K562 (cell line): ENCODE measurements at regions not wholly inside any gene's neighbourhood (a gene's known extent, or its start where the extent isn't known, plus 50 kb on each side); places are given as distances from the start of the nearest gene placed in this dataset.

Experiments
- ATAC-seq: fragments of 200-7000 bp; cut with Tn5 transposase; 3 replicates; pipeline ENCODE4 v1.9.1; 2020; ENCODE audit warnings: moderate library complexity
- BruUV-seq: library from RNA; stranded (reverse); fragments of 400-500 nt; replicated peaks from 2 replicates; lab custom pipeline; 2021; lab: Mats Ljungman, UMichigan
- CTCF ChIA-PET: fragments of 300-600 bp; formaldehyde crosslinking; extraction: SDS; loops from one replicate; lab custom pipeline; 2021; ENCODE audit warnings: low intra/inter-chr PET ratio; lab: Yijun Ruan, JAX
- POLR2A ChIA-PET: fragments of 300-600, 350-650 bp; sonication (Branson Sonifier 250); formaldehyde crosslinking; extraction: SDS; loops from one replicate; lab custom pipeline; 2021; ENCODE audit warnings: antibody characterized with exemption, inconsistent platforms; lab: Yijun Ruan, JAX
- DNase-seq, 4 experiments: peaks; one replicate each; pipeline versions ENCODE4 v3.0.0 to v3.0.0-alpha.2; 2011 to 2018; ENCODE audit warnings: low spot score in 3 of 4, mixed read lengths in 3 of 4; ENCODE audit errors: extremely low read depth in 1 of 4
- FAIRE-seq: peaks from 2 replicates; lab custom pipeline; 2011; peaks lifted over from hg19 to GRCh38; lab: Jason Lieb, UNC
- H2AFZ ChIP-seq: 2 replicates; pipeline ENCODE4 v1.6.0; 2011; ENCODE audit warnings: low read depth, low read length, control low read depth, inconsistent platforms
- H3K27ac ChIP-seq: fragments of 200-600 bp; 3 replicates; pipeline ENCODE4 v1.8.0; 2011; ENCODE audit warnings: low read depth, mild to moderate bottlenecking, control low read depth, inconsistent platforms, low read length, moderate library complexity, mixed read lengths; ENCODE audit errors: extremely low read depth
- H3K27me3 ChIP-seq, 2 experiments: fragments of 300-600 bp in 1 of 2; 2 replicates in 1 of 2; 3 replicates in 1 of 2; pipeline versions ENCODE4 v1.6.0 to v1.8.0; 2011; ENCODE audit warnings: inconsistent platforms in 2 of 2, low read length in 2 of 2, mild to moderate bottlenecking in 1 of 2, mixed read lengths in 1 of 2, moderate library complexity in 1 of 2; ENCODE audit not compliant: control insufficient read depth in 2 of 2, insufficient read depth in 2 of 2
- H3K36me3 ChIP-seq: fragments of 300-600 bp; 3 replicates; pipeline ENCODE4 v1.8.0; 2011; ENCODE audit warnings: mild to moderate bottlenecking, low read length, inconsistent platforms; ENCODE audit not compliant: control insufficient read depth, insufficient read depth
- H3K4me1 ChIP-seq, 2 experiments: fragments of 200-600 bp in 1 of 2; replicated peaks in 1 of 2; 2 replicates in 1 of 2; 3 replicates in 1 of 2; pipeline versions ENCODE4 v1.5.1 to v1.8.0; 2011; ENCODE audit warnings: inconsistent platforms in 2 of 2, low read length in 2 of 2, mild to moderate bottlenecking in 1 of 2, mixed read lengths in 1 of 2, moderate library complexity in 1 of 2; ENCODE audit not compliant: control insufficient read depth in 2 of 2, insufficient read depth in 2 of 2
- H3K4me2 ChIP-seq: 2 replicates; pipeline ENCODE4 v1.6.1; 2011; ENCODE audit warnings: low read length, control low read depth, inconsistent platforms, mixed read lengths; ENCODE audit not compliant: insufficient read depth
- H3K4me3 ChIP-seq: fragments of 200-600 bp; sonication (generic), shearing (Covaris generic); 2 replicates; pipeline ENCODE4 v1.5.1; 2016; ENCODE audit warnings: control low read depth, inconsistent platforms
- H3K79me2 ChIP-seq: fragments of 200-600 bp; 3 replicates; pipeline ENCODE4 v1.8.0; 2011; ENCODE audit warnings: low read length, inconsistent platforms; ENCODE audit not compliant: control insufficient read depth, insufficient read depth
- H3K9ac ChIP-seq, 2 experiments: 2 replicates each; pipeline versions ENCODE4 v1.6.0 to v1.6.1; 2011; ENCODE audit warnings: low read depth in 2 of 2, low read length in 2 of 2, control low read depth in 1 of 2, inconsistent platforms in 1 of 2, mild to moderate bottlenecking in 1 of 2, mixed read lengths in 1 of 2; ENCODE audit not compliant: insufficient read depth in 1 of 2
- H3K9me1 ChIP-seq: one replicate; pipeline ENCODE4 v1.6.0; 2011; ENCODE audit warnings: inconsistent platforms, mild to moderate bottlenecking, low read length, moderate library complexity; ENCODE audit not compliant: control insufficient read depth, insufficient read depth
- H3K9me3 ChIP-seq: replicated peaks from 2 replicates; pipeline ENCODE4 v1.5.1; 2011; ENCODE audit warnings: low read depth, low read length, inconsistent platforms; ENCODE audit not compliant: control insufficient read depth, insufficient read depth
- H4K20me1 ChIP-seq: replicated peaks from 2 replicates; pipeline ENCODE4 v1.6.1; 2011; ENCODE audit warnings: low read length, inconsistent platforms, mixed read lengths; ENCODE audit not compliant: control insufficient read depth, insufficient read depth
- ATF1 ChIP-seq, 2 experiments: fragments of 450-650 bp in 1 of 2; IDR thresholded peaks; 2 replicates each; pipeline ENCODE4 v1.6.1; 2016; ENCODE audit warnings: missing compliant biosample characterization in 1 of 2, missing genetic modification characterization in 1 of 2
- BRF2 ChIP-seq: IDR thresholded peaks from 3 replicates; pipeline ENCODE4 v1.6.1; 2011; ENCODE audit warnings: borderline replicate concordance, mild to moderate bottlenecking; ENCODE audit not compliant: insufficient read length, insufficient read depth
- CBX3 ChIP-seq, 2 experiments: IDR thresholded peaks; 1 replicate in 1 of 2; 2 replicates in 1 of 2; pipeline ENCODE4 v1.6.1; 2012; ENCODE audit warnings: inconsistent platforms in 2 of 2, low read length in 2 of 2, borderline replicate concordance in 1 of 2, control low read depth in 1 of 2
- COPS2 ChIP-seq: fragments of 450-650 bp; conservative IDR thresholded peaks from 2 replicates; pipeline ENCODE4 v1.6.1; 2016; ENCODE audit warnings: mild to moderate bottlenecking, moderate library complexity
- E2F5 ChIP-seq: sonication (generic); formaldehyde crosslinking; IDR thresholded peaks from 2 replicates; pipeline ENCODE4 v1.8.0; 2022; ENCODE audit warnings: mild to moderate bottlenecking, missing genetic modification reagents
- E2F8 ChIP-seq: fragments of 450-650 bp; IDR thresholded peaks from 2 replicates; pipeline ENCODE4 v1.7.1; 2018; ENCODE audit warnings: mild to moderate bottlenecking, low read depth; ENCODE audit not compliant: partially characterized antibody
- FOXJ3 ChIP-seq: sonication (generic); formaldehyde crosslinking; IDR thresholded peaks from 2 replicates; pipeline ENCODE4 v1.4.0; 2020; ENCODE audit warnings: mild to moderate bottlenecking, missing genetic modification reagents
- HNRNPUL1 ChIP-seq: fragments of 200-400 bp; formaldehyde crosslinking; IDR thresholded peaks from 2 replicates; pipeline ENCODE4 v1.6.1; 2017; ENCODE audit warnings: low read length
- HOXB6 ChIP-seq: fragments of 250-450 bp; sonication (Bioruptor Pico); IDR thresholded peaks from 2 replicates; pipeline ENCODE4 v1.5.1; 2022; ENCODE audit warnings: mild to moderate bottlenecking, borderline replicate concordance
- KDM1A ChIP-seq, 2 experiments: fragments of 450-650 bp; IDR thresholded peaks; 2 replicates each; pipeline ENCODE4 v1.6.1; 2016; ENCODE audit warnings: mild to moderate bottlenecking in 2 of 2
- TAL1 ChIP-seq: fragments of 450-650 bp; IDR thresholded peaks from 2 replicates; pipeline ENCODE4 v1.6.1; 2016; ENCODE audit warnings: mild to moderate bottlenecking
- USF2 ChIP-seq: sonication (generic); formaldehyde crosslinking; IDR thresholded peaks from 2 replicates; pipeline ENCODE4 v1.5.0; 2020; ENCODE audit warnings: missing genetic modification reagents
- ZNF165 ChIP-seq: fragments of 250-450 bp; sonication (Bioruptor Pico); IDR thresholded peaks from 2 replicates; pipeline ENCODE4 v1.4.0; 2020; ENCODE audit warnings: borderline replicate concordance
- ZNF436 ChIP-seq: fragments of 250-450, 450-650 bp; sonication (Bioruptor Pico); formaldehyde crosslinking; IDR thresholded peaks from 2 replicates; pipeline ENCODE4 v1.7.0; 2020; ENCODE audit warnings: mild to moderate bottlenecking
- ZNF644 ChIP-seq: fragments of 200-800 bp; sonication (Bioruptor generic); IDR thresholded peaks from 2 replicates; pipeline ENCODE4 v1.6.1; 2016; ENCODE audit warnings: low read depth, missing genetic modification characterization, missing compliant biosample characterization
- WGBS: fragments of 100-300 bp; shearing (Covaris generic); methylation state at CpG from one replicate; pipeline ENCODE4 v1.1.6; 2016; ENCODE audit warnings: low coverage, mixed read lengths; ENCODE audit not compliant: insufficient coverage; ENCODE audit errors: missing lambda C conversion rate; 5-methylcytosine and 5-hydroxymethylcytosine counted together
- in situ Hi-C: fragments of 300-500 bp; cut with MboI; formaldehyde crosslinking; loops from 4 replicates; pipeline ENCODE4 v1.15.0; 2018; ENCODE audit warnings: inconsistent platforms, mixed read lengths
- intact Hi-C: fragments of 100-400 bp; cut with micrococcal nuclease; formaldehyde crosslinking; loops from 2 replicates; pipeline ENCODE4 v1.14.2; 2022
- TF ChIP-seq, protein P1 (sequence below): sonication (generic); formaldehyde crosslinking; IDR thresholded peaks from 2 replicates; pipeline ENCODE4 v1.8.1; 2023; ENCODE audit warnings: mild to moderate bottlenecking, missing genetic modification reagents

DNA sequence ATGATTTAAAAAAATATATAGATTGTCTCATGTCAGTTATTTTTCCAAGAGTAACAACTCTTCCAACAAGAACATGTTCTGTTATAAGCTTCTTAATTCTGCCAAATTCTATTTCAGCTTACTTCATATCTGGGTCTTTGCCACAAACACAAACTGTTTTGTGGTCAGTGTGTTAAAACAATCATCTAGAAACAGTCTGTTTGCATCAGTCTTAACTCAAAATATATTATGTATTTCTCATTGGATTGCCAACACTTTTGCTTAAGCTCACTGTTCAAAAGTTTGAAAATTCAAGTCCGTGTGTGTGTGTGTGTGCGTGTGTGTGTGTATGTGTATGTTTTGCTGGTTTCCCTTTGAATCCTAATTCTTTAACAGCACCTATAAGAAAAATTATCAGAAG lies 752.3 kb upstream of the NDST4 start:
- no peak overlapping the region for H3K27ac ChIP-seq
- H3K4me1 ChIP-seq: no peaks in the 10 kb centered on the region
- no peak overlapping the region for H2AFZ ChIP-seq
- no peak for FAIRE-seq
- no peak overlapping the region for H3K4me3 ChIP-seq
- WGBS: 0% methylated on average over 2 of the region's 2 CpGs
- no peak overlapping the region for H3K4me2 ChIP-seq
- intact Hi-C loops (no loop called here), in situ Hi-C loops (loop anchor here (10.0 kb wide), 1 partner anchor 1649 kb away; no protein-coding TSS in a partner anchor)
- BruUV-seq: no TSS peak
- no peak overlapping the region for H3K9ac ChIP-seq
- POLR2A ChIA-PET: no interaction called here
- no peak for ATAC-seq
- no peaks in the 10 kb centered on the region for H4K20me1 ChIP-seq
- no peaks in the 10 kb centered on the region for H3K9me1 ChIP-seq
- H3K79me2 ChIP-seq: no peaks in the 10 kb centered on the region
- no peaks in the 10 kb centered on the region for H3K36me3 ChIP-seq
- no peak for DNase-seq
- CTCF ChIA-PET: no interaction called here
- H3K27me3 ChIP-seq: no peaks in the 10 kb centered on the region
- no peaks in the 10 kb centered on the region for H3K9me3 ChIP-seq
- no peak for TF ChIP-seq ATF1 (CRISPR knock-in tag; IDR thresholded peaks at IDR 0.05)
- TF ChIP-seq ATF1 (tag; IDR thresholded peaks at IDR 0.05): no peak
- TF ChIP-seq FOXJ3 (CRISPR knock-in tag): no peak
- no peak for TF ChIP-seq E2F5 (CRISPR knock-in tag)
- TF ChIP-seq TAL1: no peak
- TF ChIP-seq USF2 (CRISPR knock-in tag): no peak
- no peak for TF ChIP-seq BRF2
- TF ChIP-seq E2F8: no peak
- TF ChIP-seq, protein P1, sequence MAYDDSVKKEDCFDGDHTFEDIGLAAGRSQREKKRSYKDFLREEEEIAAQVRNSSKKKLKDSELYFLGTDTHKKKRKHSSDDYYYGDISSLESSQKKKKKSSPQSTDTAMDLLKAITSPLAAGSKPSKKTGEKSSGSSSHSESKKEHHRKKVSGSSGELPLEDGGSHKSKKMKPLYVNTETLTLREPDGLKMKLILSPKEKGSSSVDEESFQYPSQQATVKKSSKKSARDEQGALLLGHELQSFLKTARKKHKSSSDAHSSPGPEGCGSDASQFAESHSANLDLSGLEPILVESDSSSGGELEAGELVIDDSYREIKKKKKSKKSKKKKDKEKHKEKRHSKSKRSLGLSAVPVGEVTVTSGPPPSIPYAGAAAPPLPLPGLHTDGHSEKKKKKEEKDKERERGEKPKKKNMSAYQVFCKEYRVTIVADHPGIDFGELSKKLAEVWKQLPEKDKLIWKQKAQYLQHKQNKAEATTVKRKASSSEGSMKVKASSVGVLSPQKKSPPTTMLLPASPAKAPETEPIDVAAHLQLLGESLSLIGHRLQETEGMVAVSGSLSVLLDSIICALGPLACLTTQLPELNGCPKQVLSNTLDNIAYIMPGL: no peak
- no peak for TF ChIP-seq ZNF165 (CRISPR knock-in tag)
- TF ChIP-seq HOXB6 (CRISPR knock-in tag): no peak
- TF ChIP-seq ZNF644: no peak
- TF ChIP-seq HNRNPUL1: no peak
- TF ChIP-seq CBX3 (IDR thresholded peaks at IDR 0.05; ENCODE audit: borderline replicate concordance in 1 of 2, low read length in 2 of 2): no peak
- TF ChIP-seq KDM1A (IDR thresholded peaks at IDR 0.05): no peak
- TF ChIP-seq ZNF436 (CRISPR knock-in tag): no peak
- TF ChIP-seq COPS2: no peak
